HG03196 (cell line): ENCODE measurements at regions not wholly inside any gene's neighbourhood (a gene's known extent, or its start where the extent isn't known, plus 50 kb on each side); places are given as distances from the start of the nearest gene placed in this dataset.

Experiments
- ATAC-seq: cut with Tn5 transposase; IDR thresholded peaks from one replicate; pipeline ENCODE4 v1.9.1; 2021; ENCODE audit not compliant: unreplicated experiment

GRCh38 chr3:102078401-102078800 is 229.1 kb downstream of the NFKBIZ start:
- ATAC-seq = no peak

- no peak for ATAC-seq
Observed at GRCh38 chr3:102078854-102079808, 229.8 kb downstream of the NFKBIZ start.

GRCh38 chr3:102079809-102080197 is 230.5 kb downstream of the NFKBIZ start:
- ATAC-seq = no peak

- no peak for ATAC-seq
Observed at GRCh38 chr3:102081572-102082289, 232.4 kb downstream of the NFKBIZ start.

- ATAC-seq = no peak
Observed at GRCh38 chr3:102083473-102083872, 234.2 kb downstream of the NFKBIZ start.

DNA sequence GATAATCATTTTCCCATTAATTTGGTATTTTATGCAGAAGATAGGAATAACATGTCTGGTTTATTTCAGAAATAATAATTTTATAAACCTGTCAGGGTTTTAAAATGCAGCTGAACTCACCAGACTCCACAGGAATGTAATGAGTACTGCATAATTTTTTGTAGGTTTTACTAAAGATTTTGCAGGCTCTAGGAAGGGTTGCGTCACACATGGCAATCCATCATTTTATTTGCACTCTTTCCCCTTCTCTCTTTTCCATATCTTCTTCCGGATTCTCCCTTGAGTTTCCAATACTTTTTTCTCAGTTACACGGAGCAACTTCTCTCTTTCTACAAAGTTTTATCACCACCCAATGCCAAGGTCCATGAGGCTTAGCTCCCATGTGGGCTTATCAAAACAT is 234.7 kb downstream of the NFKBIZ start:
- ATAC-seq = no peak

DNA sequence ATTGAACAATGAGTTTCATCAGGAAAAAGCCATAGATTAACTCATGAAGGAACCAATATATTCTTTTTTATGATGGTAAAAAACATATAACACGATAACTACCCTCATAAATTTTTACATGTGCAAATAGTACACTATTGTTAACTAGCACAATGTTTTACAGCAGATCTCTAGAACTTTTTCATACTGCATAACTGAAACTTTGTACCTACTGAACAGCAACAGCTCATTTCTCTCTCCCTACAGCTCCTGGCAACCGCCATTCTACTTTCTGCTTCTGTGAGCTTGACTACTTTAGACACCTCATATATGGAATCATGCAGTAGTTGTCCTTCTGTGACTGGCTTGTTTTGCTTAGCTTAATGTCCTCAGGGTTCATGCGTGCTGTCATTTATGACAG is 235.4 kb downstream of the NFKBIZ start:
- ATAC-seq = no peak

- no peak for ATAC-seq
Observed at GRCh38 chr3:102085431-102086176, 236.3 kb downstream of the NFKBIZ start.

- no peak for ATAC-seq
Observed at GRCh38 chr3:102087236-102087635, 237.9 kb downstream of the NFKBIZ start.

GRCh38 chr3:102089239-102089638 is 239.9 kb downstream of the NFKBIZ start:
- ATAC-seq = no peak

GRCh38 chr3:102089904-102090720 is 240.8 kb downstream of the NFKBIZ start:
- ATAC-seq = no peak

GRCh38 chr3:102090721-102091045 is 241.4 kb downstream of the NFKBIZ start:
- ATAC-seq = no peak

DNA sequence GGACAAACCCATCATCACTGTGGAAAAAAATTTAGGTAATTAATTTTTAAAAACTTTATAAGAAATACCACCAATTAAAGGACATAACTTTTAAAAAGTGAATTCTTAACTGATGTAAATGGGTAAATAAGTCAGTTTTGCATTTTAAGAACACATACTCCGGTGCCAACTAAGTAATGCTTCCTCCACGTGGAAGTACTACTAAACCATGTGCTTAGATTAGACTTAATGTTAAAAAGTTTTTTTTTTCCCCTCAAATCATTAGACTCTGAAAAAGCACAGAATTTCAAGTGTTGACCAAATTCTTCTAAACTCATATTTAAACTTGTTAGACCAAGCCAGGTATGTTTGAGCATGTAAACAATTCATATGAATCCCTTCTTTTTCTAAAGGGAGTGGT is 242.0 kb downstream of the NFKBIZ start:
- no peak for ATAC-seq

DNA sequence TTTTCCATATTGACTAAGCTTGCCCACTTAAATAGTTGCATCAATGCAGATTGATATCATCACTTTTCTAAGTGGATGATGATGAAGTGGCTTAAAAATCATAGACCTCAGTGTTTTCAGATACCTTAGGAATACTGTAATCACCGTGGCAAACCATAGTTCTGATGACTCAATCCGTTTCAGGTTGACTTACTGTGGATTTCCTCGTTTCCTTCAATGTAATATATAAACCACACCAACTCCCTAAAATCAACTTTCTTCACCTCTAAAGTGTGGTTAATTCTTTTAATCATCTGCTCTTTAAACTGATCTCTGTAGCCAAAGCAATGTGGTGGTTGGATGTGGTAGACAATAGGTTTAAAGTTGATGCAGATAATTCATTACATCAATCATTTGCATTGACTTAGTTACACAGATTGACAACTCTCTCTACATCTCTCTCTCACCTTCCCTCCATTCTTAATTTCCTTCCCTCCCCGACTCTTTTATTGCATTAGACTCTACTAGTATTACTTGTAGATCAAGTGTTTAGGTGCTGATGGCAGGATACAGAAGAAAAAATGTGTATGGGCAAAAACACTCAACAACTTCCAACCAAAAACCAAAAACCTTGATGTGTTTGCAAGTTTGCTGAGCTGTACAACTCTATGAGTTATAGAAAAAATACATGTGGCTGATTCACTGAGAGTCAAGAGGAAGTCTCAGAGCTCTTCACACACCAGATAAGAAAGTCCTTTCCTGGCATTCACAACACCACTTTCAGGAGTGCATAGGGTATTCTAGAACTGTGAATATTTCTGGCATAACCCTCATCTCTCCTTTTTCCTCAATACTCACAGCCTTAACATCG is 243.5 kb downstream of the NFKBIZ start:
- ATAC-seq = peak; percentile 47

DNA sequence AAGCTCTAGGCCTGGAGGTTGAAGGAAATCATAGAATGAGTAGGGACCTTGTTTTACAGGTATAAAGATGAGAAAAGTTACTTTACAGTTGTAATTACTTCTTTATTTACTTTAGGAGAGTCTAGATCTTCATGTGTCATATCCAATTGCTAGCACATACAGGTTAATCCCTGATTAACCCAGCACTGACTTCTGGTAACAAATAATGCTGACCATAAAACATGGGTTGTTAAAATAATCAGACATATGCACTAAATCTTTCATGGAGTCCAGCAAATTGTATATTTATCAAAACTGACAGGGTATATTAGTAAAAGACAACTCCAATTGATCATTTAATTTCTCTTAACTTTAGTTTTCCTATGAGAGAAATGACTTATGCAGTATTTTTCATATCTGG is 245.2 kb downstream of the NFKBIZ start:
- no peak for ATAC-seq

GRCh38 chr3:102095383-102095782 is 246.1 kb downstream of the NFKBIZ start:
- ATAC-seq = no peak

DNA sequence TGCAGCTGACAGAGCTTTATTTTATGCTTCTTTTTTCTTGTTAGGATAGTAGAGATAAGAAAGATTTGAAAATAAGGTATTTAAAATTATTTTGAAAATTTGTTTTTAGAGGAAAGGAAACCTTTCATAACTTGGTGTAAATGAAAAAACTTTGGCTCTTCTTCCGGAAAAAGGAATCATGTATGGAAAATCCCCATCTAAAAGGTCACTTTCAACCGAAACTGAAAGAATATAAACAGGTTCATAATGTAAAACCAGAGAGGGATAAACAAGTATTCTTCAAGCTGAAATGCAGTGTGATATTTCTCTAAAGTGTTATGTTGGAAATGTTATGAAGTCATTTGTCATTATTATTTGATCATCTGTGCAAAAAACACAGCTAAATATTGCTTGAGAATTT is 246.8 kb downstream of the NFKBIZ start:
- ATAC-seq = no peak

DNA sequence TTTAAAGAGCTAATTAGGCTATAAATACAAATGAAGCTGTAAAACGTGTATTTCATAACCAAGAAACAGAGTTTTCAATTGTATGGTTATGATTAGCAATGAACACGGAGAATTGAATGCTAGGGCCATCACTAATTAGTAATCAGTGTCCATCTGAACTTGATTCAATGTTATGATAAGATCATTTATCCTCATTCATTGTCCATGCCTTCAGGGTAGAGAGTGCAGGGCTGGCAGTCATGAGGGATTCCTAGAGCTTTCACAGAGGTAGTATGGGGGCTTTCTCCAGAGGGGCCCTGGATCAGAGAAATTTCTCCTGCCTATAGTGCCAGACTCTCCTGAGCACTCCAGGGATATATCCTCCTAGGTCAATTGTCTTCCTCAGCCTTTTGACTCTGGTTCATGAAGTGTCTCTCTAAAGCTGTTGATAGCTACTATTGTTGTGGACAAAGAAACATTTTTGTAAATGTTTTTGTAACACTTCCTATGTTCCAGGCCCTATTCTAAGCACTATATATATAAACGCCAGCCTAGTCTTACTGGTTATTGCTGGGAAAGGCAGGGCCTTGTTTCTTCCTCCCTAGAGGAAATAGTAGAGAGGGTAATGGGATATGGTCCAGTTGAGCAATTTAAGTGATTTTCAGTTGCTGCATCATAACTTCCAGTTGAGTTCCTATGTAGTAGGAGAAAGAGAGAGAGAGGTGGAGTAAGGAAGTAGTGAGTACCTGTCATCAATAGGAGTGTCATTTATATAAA is 249.0 kb downstream of the NFKBIZ start:
- no peak for ATAC-seq

GRCh38 chr3:102099913-102100312 is 250.6 kb downstream of the NFKBIZ start:
- ATAC-seq = no peak
